Stimulated activated CD4-positive, alpha-beta T cell treated with anti-CD3 and anti-CD28 coated beads, Interleukin-1b, Interleukin-23, amount 100 ng/mL, for 48 hours (primary cell): ENCODE measurements at regions not wholly inside any gene's neighbourhood (a gene's known extent, or its start where the extent isn't known, plus 50 kb on each side); places are given as distances from the start of the nearest gene placed in this dataset.

Source experiments
- DNase-seq: peaks from one replicate; pipeline ENCODE4 v3.0.0-alpha.2; 2020

- no peak for DNase-seq
Observed at GRCh38 chr18:10182009-10182624, 268.3 kb downstream of the VAPA start.

- no peak for DNase-seq
Observed at GRCh38 chr18:10184776-10185175, 269.7 kb upstream of the APCDD1 start.

- DNase-seq, result no peak
Observed at GRCh38 chr18:10188971-10189810, 265.2 kb upstream of the APCDD1 start.

- DNase-seq, result no peak
Observed at GRCh38 chr18:10190564-10190963, 263.9 kb upstream of the APCDD1 start.

GRCh38 chr18:10193444-10193843 lies 261.0 kb upstream of the APCDD1 start:
- no peak for DNase-seq

- DNase-seq, result no peak
Observed at GRCh38 chr18:10194592-10194991, 259.8 kb upstream of the APCDD1 start.

- DNase-seq, result no peak
Observed at GRCh38 chr18:10195529-10195928, 258.9 kb upstream of the APCDD1 start.

GRCh38 chr18:10197097-10197496 lies 257.3 kb upstream of the APCDD1 start:
- no peak for DNase-seq

GRCh38 chr18:10201226-10201625 lies 253.2 kb upstream of the APCDD1 start:
- no peak for DNase-seq

GRCh38 chr18:10201659-10202058 lies 252.8 kb upstream of the APCDD1 start:
- no peak for DNase-seq

- DNase-seq, result no peak
Observed at GRCh38 chr18:10202845-10203321, 251.6 kb upstream of the APCDD1 start.

GRCh38 chr18:10205151-10205550 lies 249.3 kb upstream of the APCDD1 start:
- DNase-seq, result no peak

- no peak for DNase-seq
Observed at GRCh38 chr18:10207682-10208345, 246.6 kb upstream of the APCDD1 start.

- no peak for DNase-seq
Observed at GRCh38 chr18:10209302-10209701, 245.1 kb upstream of the APCDD1 start.

GRCh38 chr18:10210057-10210633 lies 244.3 kb upstream of the APCDD1 start:
- no peak for DNase-seq

GRCh38 chr18:10213526-10213925 lies 240.9 kb upstream of the APCDD1 start:
- no peak for DNase-seq

- DNase-seq, result no peak
Observed at GRCh38 chr18:10215446-10215845, 239.0 kb upstream of the APCDD1 start.

- DNase-seq, result no peak
Observed at GRCh38 chr18:10216791-10217190, 237.6 kb upstream of the APCDD1 start.

- DNase-seq, result no peak
Observed at GRCh38 chr18:10217211-10217610, 237.2 kb upstream of the APCDD1 start.

GRCh38 chr18:10225300-10225699 lies 229.1 kb upstream of the APCDD1 start:
- no peak for DNase-seq

- DNase-seq, result no peak
Observed at GRCh38 chr18:10226971-10227370, 227.5 kb upstream of the APCDD1 start.

GRCh38 chr18:10228326-10228725 lies 226.1 kb upstream of the APCDD1 start:
- DNase-seq, result no peak

- DNase-seq, result no peak
Observed at GRCh38 chr18:10229458-10229857, 225.0 kb upstream of the APCDD1 start.
